ENCODE measurements at regions not wholly inside any gene's neighbourhood (a gene's known extent, or its start where the extent isn't known, plus 50 kb on each side); places are given as distances from the start of the nearest gene placed in this dataset.

DNA sequence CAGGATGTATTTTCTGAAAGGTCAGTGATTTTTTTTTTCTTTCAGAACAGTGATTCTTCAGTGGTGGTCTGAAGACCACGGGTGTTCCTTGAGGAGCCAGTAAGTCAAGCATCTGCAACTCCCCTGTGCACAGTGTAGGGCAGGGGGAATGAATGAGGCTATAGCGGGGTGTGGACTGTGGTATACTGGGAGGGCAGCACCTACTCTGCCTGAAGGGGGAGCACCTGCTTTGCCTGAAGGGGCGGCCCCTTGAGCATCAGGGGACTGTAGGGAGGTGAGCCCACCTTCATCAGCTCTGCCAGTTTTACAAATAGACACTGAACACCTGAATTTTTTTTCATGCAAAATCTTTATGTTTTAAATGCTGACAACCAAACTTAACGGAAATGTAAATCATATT lies 77.5 kb upstream of the RIPOR2 start:
- FAIRE-seq, result no peak

DNA sequence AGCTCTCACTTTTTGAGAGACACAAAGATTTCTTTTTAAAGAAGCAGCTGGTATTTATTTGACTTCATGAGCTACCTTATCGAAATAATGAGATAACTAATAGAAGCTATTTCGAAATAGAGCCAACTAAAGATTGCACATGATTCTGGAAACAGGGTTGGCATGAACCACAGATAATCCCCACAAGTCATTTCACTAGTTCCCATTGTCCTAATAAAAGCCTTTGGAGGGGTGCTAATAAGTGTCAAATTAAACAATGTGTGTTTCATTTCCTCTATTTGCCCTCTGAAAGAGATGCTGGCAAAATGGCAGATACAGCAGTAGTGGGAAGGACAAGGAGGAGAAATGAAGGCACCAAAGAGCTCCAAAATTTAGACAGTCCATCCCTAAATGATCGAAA lies 78.6 kb upstream of the RIPOR2 start:
- no peak for FAIRE-seq

DNA sequence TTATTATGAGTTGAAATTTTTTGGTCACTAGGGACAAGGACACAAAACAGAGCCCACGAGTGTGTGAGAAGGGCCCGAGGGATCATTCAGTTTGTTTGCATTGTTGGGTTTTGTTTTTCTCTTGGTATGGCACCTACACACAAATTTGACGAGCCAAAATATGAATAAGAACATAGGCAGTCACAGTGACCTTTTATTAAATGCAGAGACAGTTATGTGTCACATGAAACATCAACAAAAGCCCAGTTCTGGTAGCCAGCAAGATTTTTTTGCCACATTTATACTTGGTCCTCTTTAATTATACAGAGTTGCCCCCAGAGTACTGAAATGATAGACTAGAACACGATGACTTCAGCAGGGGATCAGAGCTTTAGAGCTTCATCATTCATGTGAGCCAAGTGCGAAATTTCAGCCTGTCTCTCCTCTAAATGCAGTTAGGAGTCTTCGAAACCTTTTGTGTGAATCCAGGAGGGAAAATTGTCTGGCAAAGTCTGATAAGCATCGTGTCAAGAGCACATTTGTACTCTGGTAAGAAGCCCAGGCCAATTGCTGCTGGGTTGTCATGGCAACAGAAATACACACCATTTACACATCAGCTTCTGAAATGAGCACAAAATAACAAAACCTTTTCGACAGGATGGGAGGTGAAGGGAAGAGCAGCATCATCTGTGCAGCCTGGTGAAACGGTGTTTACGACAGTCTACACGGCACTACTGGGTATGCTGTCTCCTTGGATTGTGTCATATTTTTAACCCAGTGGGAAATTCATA lies 79.2 kb upstream of the RIPOR2 start:
- FAIRE-seq, result no peak

DNA sequence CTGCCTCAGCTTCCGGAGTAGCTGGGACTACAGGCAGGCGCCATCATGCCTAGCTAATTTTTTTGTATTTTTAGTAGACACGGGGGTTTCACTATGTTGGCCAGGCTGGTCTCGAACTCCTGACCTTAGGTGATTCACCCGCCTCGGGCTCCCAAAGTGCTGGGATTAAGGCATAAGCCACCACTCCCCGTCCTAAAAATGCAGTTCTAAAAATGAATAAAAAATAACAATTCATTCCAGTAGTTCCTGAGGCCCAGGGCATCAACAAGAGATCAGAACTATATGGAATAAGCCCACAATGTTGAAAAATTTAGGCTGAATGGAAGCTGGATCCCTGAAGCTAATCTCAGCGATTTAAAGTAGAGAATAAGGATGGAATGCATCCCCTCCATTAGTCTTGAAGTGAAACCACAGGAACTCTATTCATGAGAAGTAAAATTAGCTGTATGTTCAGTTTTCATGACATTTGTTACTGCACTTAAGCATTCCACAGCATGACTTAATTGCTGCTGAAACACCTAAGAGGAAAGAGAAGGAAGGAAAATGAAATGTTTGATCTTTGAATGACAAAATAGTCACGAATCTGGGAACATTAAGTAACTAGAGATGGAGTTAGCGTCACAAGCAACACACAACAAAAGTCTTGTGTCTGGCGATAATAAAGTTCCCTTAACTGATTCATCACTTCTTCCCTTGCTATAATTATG lies 80.4 kb upstream of the RIPOR2 start:
- FAIRE-seq, result no peak

DNA sequence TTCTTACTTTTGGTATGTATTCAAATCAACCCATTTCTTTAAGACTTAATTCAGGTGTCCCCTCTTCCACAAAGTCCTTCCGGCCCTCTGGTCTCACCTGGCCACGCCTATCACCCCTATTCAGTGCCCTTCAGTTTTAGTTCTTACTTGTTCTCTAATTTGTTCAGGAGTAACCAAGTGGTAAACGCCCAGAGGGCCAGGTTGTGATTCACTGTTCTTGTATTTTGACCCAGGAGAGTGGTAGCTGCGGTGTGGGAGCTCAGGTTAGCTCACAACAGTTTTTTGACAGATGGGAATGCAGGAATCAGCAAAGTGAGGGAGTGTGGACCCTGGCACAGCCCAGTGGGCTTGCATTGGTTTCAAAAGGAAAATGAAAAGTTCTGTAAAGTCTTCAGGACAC lies 81.7 kb upstream of the RIPOR2 start:
- FAIRE-seq, result no peak

DNA sequence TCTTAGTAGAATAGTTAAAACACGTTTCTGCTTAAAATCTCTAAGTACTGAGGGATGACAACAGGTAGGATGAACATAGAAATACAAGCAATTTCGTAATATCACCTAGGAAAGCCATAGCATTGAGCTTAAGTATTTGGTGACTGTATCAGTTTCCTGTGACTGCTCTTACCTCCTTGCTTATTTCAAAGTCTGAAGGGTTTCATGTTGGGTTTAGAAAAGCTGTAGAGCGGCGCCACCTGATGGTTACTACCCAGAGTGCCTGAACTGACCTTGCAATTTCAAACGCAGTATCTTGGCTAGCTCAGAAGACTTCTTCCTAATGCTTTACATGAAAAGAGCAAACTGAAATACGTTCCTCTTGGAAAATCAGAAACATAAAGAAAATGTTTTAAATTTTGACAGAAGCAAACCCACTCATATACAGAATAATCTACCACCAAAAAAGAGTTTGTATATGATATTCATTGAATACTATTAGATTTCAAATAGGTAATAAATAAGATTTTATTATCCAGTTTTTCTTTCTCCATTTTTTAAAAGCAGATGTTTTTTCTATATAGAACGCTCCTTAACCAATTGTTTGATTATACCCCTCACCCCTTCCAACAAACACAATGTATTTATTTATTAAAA lies 82.3 kb upstream of the RIPOR2 start:
- FAIRE-seq, result no peak

DNA sequence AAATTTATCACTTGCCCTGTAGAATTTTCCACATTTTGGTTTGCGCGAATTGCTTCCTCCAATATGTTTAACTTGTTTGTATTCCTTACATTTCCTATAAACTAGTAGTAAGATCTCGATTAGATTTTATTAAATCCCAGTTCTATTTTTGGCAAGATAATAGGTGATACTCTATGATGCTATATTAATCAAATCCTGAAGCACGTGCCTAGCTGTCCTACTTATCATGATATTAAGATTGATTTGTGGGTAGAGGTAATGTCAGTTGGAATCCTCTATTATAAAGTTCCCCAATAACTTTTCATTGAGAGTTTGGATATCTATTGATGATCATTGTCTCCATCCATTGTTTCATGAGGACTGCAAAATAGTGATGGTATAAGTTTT lies 82.8 kb upstream of the RIPOR2 start:
- FAIRE-seq, result no peak

DNA sequence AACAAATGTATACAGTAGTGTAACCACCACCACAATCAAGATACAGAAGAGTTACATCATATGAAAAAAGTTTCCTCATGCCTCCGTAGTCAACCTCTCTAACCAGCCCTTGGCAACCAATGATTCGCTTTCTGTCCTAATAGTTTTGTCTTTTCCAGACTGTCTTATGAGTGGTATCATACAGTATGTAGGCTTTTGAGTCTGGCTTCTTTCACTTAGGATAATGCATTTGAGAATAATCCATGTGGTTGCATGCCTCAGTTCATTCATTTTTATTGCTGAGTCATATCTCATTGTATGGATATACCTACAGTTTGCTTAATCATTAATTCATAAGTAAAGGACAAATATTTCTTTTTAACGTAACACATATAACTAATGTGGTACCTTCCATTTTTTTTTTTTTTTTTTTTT lies 86.4 kb upstream of the RIPOR2 start:
- FAIRE-seq, result no peak

DNA sequence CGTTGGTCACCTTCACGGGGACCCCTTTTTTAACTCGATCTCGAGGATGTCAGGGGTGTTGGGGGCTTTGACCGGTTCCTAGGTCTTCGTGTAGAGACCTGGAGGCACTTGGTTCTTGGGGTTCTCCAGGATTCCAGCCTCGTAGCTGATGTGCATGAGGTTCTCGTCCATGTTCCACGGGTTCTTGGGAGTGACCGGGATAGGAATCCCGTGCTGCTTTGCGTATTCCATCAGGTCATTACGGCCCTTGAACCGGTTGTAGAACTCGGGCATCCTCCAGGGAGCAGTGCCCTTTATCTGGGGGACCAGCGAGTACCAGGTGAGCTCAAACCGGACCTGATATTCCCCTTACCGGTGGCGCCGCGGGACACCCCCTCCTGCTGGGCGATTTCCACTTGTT lies 88.0 kb upstream of the RIPOR2 start:
- FAIRE-seq, result no peak

DNA sequence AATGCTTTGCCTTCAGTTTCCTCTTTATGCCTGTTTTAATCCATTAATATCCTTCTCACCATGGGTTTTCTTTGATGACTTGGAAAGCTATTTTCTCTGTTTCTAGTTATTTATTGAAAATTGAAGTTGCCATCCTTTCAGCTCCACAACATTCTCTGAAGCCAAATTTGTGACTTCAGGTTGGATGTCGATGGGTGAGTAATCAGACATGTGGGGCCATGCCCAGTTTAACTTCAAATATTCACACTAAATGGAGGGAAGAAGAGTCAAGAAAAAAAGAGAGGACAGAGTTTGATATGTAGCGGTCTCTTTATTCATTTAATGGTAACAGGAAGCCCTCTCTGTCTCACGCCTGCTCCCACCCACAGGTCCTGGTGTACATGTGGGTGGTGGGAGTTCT lies 89.1 kb upstream of the RIPOR2 start:
- FAIRE-seq, result no peak

DNA sequence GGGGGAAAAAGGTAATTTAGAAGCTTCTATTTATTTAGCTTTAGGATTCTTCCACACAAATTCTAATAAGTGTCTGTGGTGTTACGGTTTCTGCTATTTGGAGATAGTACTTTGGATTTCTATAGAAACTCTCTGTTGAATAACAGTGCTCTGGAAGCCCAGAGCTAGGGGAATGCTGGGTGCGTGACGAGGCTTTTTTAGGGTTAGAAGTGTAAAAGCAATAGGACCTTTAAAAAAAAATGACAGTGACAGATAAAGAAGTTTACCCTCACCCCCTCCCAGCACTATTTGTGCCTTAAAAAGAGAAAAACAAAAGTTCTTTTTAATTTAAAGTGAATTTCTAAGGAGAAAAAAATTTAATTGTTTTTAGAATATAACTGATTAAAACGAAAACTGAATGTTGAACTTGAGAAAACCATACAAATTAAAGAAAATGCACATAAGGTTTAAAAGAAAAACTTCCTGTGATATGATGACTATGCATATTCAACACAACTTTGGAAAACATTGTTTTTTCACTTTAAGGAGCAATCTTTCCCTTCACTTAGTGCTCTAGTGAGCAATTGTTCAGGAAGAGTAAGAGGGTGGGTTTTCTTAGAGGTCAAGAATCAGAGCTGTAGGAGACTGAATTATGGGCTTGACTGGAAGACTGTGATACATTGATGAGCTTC lies 89.6 kb upstream of the RIPOR2 start:
- no peak for FAIRE-seq

DNA sequence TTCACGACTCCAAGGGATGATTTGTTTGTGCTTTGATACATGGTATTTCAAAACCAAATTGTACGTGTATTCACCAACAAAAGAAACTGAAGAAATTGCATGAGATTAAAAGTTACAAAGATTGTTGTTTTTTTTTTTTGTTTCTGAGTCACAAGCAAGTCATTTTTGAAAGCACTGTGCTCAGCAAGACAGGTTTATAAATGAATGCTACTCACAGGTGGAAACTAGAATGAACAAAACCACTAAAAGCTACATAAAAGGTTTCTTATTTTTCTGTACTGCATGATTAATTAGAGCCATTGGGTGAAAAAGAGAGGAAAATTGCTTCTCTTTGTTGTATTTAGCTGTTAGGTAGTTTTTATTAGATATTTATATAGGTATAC lies 90.2 kb upstream of the RIPOR2 start:
- no peak for FAIRE-seq

DNA sequence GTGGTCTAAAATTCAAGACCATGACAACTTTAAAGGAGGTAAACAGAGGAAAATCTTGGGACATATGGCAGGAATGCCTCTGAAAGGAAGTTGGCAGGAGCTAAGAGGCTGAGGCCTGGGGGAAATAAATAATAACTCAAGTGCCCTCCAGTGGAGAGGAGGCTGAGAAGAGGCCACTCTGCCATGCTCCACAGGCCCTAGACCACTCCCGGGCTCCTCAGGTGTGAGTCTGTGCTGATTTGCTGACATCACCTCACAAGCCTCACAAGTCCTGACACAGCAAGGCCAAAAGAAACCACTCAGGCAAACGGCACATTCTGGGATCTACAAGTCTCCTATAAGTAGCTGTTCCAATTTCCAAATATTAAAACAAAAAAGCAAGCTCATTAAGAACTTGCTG lies 91.0 kb upstream of the RIPOR2 start:
- FAIRE-seq, result no peak

DNA sequence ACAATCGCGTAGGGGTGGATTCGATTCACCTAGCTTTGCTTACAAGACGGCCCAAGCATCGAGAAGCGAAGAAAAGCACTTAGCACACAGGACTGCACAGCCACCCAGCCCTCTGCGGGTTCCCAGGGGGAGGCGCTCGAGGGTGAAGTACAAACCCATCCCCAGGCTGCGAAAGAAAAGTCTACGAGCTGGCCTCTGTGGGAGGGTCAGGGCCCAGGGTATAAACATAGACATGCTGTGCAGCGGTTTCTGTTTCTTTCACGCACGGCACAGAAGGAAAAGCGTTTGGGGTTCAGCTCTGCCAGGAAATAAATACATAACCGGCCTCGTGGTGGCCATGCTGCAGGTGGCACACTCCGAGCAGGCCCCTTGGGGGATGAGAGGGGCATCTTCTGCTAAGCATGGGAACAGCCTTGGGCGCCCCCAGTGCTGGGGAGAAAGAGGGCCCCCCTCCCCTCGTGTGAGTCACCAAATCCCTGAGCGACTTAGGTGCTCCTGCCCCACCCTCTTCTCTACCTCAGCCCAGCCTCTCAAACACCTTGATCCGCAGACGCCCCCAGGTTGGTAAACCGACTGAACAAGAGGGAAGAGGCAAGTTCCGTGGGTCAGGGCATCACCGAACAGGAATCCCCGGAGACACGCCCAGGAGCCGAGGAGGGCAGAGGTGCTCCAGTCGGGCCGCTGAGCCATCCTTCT lies 91.6 kb upstream of the RIPOR2 start:
- FAIRE-seq, result no peak

DNA sequence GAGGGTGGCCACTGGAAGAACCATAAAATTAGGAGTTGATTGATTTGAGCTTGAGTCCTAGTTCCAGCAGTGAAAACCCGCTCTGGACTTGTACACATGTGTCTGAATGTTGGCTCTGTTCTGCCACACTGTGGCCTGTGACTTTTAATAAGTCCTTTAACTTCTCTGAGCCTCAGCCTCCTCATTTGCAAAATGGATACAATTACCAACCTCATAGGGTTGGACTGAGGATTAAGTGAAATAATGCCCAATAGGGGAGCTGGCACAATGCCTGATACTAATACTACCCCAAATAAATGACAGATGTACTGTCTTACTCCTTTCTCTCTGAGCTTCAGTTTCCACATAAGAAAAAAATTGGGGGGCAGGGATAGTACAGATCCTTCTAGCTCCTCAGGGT lies 92.6 kb upstream of the RIPOR2 start:
- no peak for FAIRE-seq

DNA sequence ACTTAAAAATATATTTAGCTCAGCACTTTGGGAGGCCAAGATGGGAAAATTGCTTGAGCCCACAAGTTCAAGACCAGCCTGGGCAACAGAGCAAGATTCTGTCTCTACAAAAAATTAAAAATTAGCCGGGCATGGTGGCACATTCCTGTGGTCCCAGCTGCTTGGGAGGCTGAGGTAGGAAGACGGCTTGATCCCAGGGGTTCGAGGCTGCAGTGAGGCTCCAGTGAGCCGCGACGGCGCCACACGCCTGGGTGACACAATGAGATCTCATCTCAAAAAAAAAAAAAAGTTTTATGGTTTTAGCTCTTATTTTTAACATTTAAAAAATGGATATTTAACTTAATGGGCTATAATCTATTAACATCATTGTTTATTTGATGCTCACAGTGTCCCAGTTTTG lies 97.2 kb upstream of the RIPOR2 start:
- no peak for FAIRE-seq

DNA sequence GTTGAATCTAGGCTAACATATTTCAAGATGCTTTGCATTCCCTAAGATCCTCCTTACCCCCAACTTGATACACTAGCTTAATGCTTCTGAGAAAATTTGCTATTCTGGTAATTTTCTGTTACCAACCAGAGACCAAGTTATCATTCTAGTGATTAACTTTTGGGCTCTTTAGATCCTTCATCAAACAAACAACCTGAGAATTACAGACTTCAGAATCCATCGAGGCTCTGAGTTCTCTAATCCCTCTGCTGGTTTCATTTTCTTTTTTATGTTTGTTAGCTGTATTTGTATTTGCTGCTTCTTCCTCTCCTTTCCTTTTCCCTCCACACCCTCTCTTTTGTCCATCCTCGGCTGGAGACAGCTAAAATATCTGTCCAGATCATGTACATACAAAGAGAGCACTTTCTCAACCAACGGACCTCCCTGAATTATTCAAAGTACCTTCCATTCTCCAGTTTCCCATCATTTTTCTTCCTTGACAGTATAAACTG lies 98.7 kb upstream of the RIPOR2 start:
- no peak for FAIRE-seq

DNA sequence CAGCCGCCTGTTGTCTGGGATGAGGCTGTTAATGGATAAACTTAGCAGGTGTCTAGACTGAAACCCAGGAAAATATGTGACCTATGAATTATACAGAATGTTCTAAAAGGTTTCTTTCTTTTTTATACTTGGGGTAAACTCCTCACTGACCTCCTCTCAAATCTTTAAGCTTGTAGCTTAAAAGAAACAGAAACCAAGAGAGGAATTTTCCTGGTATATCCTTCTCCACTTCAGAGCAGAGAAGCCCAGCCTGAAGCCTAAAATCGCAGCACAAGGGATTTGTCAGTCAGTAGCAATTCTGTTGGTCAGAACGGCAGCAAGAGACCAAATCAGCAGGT lies 99.4 kb upstream of the RIPOR2 start:
- FAIRE-seq, result no peak

DNA sequence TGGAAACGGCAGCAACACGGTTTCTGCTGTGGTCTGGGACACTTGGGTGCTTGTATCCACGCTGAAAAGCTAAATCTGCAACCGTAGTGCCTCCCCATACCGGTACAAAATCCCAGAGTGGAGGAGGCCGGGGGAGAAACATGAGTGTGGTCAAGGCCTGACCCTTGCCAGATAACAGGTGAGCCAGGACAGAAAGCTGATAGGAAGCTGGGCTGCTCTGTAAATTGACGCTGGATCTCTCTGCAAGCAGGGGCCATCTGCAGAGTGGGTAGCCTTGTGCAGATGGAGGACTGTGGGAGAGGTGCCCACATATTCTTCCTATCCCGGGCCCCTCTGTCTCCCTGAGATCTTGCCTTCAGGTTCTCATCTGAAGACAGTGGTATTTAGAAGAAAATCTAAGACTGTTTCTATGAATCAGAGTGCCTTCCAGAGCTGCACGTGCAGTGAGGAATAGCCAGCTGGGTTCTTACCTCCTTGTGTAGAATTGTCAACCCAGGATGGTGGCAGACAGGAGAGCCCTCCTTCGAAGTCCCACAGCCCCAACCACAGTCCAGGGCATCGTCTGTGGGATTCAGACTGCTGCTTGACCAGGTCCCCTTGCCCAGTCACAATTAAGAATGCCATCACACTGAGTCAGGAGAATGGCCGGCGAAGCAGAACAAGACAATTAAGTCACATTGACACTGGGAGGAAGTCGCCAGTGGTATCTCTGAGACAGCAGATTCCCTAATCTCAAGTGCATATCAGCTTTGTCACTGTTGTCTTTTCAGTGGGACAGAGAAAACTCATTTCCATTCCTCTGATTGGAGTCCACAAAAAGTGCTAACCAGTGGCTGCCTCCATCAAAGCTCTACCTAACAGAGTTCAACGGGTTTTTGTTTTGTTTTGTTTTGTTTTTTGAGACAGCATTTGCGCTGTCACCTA lies 100.0 kb upstream of the RIPOR2 start:
- FAIRE-seq, result no peak

DNA sequence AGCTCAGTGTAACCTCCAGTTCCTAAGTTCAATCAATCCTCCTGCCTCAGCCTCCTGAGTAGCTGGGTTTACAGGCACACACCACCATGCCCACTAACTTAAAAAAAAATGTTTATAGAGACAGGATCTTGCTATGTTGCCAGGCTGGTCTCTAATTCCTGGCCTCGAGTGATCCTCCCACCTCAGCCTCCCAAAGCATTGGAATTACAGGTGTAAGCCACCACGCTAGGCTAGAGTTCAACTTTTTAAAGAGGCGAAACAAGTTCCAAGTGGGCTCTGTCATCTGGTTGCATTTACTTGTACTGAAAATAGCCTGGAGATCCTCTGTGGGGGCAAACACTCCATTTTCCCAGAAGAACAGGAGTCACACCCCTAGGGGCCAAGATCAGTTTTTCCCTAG lies 100.7 kb upstream of the RIPOR2 start:
- FAIRE-seq, result no peak

DNA sequence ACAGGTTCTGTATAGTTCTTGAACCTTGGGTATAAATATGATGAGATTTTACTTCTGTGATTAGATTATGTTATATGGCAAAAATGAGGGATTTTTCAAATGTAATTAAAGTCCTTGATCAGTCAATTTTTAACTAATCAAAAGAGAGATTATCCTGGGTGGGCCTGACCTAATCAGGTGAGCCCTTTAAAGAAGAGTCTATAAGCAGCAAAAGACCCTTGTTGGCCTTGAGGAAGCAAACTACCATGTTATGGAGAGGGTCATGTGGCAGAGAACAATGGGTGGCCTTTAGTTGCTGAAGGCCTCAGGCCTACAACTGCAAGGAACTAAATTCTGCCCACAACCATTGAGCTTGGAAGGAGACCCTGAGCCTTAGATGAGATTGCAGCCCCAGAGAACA lies 102.5 kb upstream of the RIPOR2 start:
- FAIRE-seq, result no peak

DNA sequence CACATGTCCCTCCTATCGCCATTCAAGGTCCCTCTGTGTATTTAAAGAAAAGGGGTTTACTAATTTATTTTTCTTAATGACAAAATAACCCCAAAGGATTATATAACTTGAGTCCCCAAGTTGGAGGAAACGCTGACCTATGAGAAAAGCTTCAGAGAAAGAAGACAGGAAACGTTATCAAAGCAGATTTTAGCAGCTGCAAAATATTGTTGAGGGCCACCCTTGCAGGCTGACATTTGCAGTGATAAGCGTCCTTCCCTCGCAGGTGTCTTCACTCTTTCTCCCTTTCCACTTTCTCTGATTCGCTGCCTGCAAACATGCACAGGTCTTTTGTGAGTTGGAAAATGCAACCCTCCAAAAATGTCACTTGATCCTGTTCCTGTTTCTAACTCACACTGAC lies 103.2 kb upstream of the RIPOR2 start:
- FAIRE-seq, result no peak
